ENCODE measurements at regions not wholly inside any gene's neighbourhood (a gene's known extent, or its start where the extent isn't known, plus 50 kb on each side); places are given as distances from the start of the nearest gene placed in this dataset.

DNA sequence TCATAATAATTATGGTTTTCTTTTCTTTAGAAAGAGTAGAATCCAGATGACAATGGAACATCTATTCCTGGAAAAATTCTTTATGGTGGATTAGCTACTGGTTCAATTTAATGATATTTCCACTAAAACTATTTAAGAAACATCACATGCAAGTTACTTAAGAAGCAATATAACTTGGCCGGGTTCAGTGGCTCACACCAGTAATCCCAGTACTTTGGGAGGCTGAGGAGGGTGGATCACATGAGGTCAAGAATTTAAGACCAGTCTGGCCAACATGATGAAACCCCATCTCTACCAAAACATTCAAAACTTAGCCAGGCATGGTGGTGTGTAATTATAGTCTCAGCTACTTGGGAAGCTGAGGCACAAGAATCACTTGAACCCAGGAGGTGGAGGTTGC, 65.9 kb upstream of the SMLR1 start:
- H3K27me3 Mint-ChIP-seq: no peaks in the 10 kb centered on the region
- H3K9me3 Mint-ChIP-seq: no peaks in the 10 kb centered on the region
- H3K27ac Mint-ChIP-seq: no peak overlapping the region
- H3K4me3 Mint-ChIP-seq: no peak overlapping the region
- peaks cover 5% of the 10 kb centered on the region for H3K4me1 Mint-ChIP-seq
- DNase-seq (no peak), ATAC-seq (no peak)

DNA sequence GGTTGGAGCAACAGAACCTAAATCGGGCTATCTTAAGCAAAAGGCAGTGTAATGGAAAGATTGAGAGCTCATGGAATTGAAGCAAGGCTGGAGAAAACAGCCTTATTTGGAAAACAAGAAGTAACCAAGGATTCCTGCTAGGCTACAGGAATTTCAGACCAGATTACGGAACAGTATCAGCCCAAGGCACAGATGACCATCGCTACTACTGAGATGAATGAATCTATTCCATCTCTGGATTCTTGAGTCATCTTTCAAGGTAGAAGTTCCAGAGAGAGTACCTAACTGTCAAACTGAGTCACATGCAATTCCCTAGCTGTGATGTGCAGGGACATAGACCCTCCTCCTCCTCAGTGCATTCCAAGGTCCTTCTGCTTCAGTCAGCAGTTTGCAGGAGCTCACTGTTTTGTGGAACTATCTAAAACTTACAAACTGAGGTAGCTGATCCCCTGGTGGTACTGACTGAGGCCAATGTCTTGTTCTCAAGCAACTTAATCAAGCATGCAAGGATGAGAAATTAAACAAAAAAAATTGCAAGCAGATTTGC, 62.0 kb upstream of the SMLR1 start:
- Mint-ChIP-seq H3K27me3 (no peaks in the 10 kb centered on the region), H3K9me3 (no peaks in the 10 kb centered on the region), H3K4me1 (no peaks in the 10 kb centered on the region), H3K27ac (no peak overlapping the region), H3K4me3 (no peak overlapping the region)
- DNase-seq (no peak), ATAC-seq (no peak)

DNA sequence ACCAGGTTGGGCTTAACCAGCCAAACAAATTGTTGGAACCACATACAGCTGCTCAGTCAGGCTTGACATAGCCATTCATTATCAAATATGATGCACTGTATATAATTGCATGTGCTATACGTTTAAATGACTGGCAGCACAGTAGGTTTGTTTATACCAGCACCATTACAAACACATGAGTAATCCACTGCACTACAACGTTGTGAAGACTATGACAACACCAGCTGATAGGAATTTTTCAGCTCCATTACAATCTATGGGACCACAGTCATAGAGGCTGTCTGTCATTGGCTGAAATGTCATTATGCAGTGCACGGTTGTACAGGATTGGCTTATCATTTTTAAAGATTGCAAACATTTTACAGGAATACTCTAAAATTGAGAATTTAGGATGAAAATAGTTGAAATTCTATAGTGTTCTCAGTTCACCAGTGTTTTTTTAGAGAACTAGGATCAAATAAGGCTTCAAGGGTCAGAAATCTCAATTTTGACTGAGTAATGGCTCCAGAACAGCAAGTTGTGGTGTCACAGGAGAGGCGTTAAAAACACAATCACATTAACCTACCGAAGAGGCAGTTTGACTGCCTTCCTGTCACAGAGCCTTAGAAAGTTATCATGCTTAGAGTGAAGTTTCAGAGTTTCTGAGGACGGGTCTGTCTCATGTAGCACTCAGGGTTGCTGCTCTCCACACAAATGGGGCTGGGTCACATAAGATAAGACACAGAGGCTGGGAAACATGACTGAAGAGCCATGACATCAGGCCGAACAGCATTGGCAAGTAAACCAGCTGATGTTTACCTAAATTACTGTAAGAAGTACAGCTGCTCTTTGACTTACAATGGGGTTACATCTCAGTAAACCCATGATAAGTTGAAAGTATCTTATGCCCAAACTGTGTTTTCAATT, 60.7 kb upstream of the SMLR1 start:
- H3K4me1 Mint-ChIP-seq: no peaks in the 10 kb centered on the region
- no peaks in the 10 kb centered on the region for H3K9me3 Mint-ChIP-seq
- ATAC-seq (no peak), DNase-seq (no peak)
- no peak overlapping the region for H3K27ac Mint-ChIP-seq
- no peaks in the 10 kb centered on the region for H3K27me3 Mint-ChIP-seq
- H3K4me3 Mint-ChIP-seq: no peak overlapping the region

GRCh38 chr6:130769861-130770260, 57.3 kb upstream of the SMLR1 start:
- Mint-ChIP-seq H3K9me3 (no peaks in the 10 kb centered on the region), H3K27me3 (no peaks in the 10 kb centered on the region), H3K4me1 (no peaks in the 10 kb centered on the region), H3K27ac (no peak overlapping the region), H3K4me3 (no peak overlapping the region)
- DNase-seq: no peak
- ATAC-seq: no peak

GRCh38 chr6:130771741-130772140, 55.5 kb upstream of the SMLR1 start:
- Mint-ChIP-seq H3K27ac (no peak overlapping the region), H3K27me3 (no peaks in the 10 kb centered on the region), H3K9me3 (no peaks in the 10 kb centered on the region), H3K4me1 (peaks cover 9% of the 10 kb centered on the region), H3K4me3 (no peak overlapping the region)
- ATAC-seq (no peak), DNase-seq (no peak)

DNA sequence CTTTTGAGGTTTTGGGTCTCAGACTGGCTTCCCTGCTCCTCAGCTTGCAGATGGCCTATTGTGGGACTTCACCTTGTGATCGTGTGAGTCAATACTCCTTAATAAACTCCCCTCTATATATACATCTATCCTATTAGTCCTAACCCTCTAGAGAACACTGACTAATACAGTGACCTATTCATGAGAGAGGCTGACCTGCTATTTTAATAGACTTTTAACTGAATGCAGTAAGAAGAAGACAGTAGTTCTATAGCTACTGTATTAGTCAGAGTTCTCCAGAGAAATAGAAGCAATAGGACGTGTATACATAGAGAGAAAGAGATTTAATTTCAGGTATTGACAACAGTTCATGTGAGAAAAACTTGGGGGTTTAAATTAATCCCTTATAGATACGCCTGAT, 53.3 kb upstream of the SMLR1 start:
- H3K9me3 Mint-ChIP-seq: no peaks in the 10 kb centered on the region
- no peak overlapping the region for H3K27ac Mint-ChIP-seq
- H3K4me3 Mint-ChIP-seq: no peak overlapping the region
- no peak for ATAC-seq
- no peaks in the 10 kb centered on the region for H3K27me3 Mint-ChIP-seq
- no peak for DNase-seq
- H3K4me1 Mint-ChIP-seq: peaks cover 27% of the 10 kb centered on the region

GRCh38 chr6:130775411-130776012, 51.7 kb upstream of the SMLR1 start:
- H3K27ac Mint-ChIP-seq: no peak overlapping the region
- H3K4me1 Mint-ChIP-seq: peaks cover 43% of the 10 kb centered on the region
- DNase-seq (no peak), ATAC-seq (no peak)
- peaks cover 0 to 7% of the 10 kb centered on the region in 2 donors for H3K9me3 Mint-ChIP-seq
- no peaks in the 10 kb centered on the region for H3K27me3 Mint-ChIP-seq
- H3K4me3 Mint-ChIP-seq: no peak overlapping the region

DNA sequence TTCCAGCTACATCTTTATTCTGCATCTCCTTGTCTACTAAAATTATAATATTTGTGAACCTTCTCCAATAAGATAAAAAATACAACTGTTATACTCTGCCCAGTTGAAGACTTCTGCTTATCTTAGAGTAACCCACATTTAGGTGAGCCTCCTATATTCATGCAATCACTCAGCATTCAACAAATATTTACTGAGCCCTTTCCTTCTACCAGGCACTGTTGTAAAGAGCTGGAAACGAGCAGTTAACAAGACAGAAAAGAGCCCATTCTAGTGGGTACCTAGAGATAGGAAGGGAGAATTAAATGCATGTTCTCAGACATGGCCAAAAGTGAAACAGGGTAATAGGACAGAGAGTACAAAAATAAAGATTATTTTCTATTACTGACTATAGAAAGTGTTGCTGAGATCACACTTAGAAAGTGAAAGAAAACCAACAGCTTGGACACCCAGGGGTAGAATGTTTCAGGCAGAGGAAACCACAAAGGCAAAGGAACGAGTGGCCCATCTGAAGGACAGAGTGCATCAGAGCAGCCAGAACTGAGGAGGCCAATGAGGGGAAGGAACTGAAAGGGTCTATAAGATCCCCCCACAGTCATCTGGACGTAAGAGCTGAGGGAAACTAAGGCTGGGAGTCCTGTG, 50.8 kb upstream of the SMLR1 start:
- peak overlapping the region; percentile 10 to 34 for H3K4me3 Mint-ChIP-seq
- DNase-seq: no peak
- H3K27me3 Mint-ChIP-seq: no peaks in the 10 kb centered on the region
- peak overlapping the region in 1 of 2 donors; percentile 3 for H3K27ac Mint-ChIP-seq
- peaks cover 52% of the 10 kb centered on the region for H3K4me1 Mint-ChIP-seq
- H3K9me3 Mint-ChIP-seq: peaks cover 0 to 9% of the 10 kb centered on the region in 2 donors
- ATAC-seq: peak; percentile 70
